Ammon's horn (tissue), 1 donor: ENCODE measurements at regions not wholly inside any gene's neighbourhood (a gene's known extent, or its start where the extent isn't known, plus 50 kb on each side); places are given as distances from the start of the nearest gene placed in this dataset.
A peak's percentile ranks its signal among the peaks of the same experiment; 100 is the strongest.
"Not testable (repeated sequence)": the region's sequence is repeated elsewhere in the genome, so short reads cannot be mapped to it uniquely, and the experiment has no call there.

ENCODE experiments used
- DNase-seq: peaks from one replicate; pipeline ENCODE4 v3.0.0-alpha.2; 2016; ENCODE audit warnings: low spot score

DNA sequence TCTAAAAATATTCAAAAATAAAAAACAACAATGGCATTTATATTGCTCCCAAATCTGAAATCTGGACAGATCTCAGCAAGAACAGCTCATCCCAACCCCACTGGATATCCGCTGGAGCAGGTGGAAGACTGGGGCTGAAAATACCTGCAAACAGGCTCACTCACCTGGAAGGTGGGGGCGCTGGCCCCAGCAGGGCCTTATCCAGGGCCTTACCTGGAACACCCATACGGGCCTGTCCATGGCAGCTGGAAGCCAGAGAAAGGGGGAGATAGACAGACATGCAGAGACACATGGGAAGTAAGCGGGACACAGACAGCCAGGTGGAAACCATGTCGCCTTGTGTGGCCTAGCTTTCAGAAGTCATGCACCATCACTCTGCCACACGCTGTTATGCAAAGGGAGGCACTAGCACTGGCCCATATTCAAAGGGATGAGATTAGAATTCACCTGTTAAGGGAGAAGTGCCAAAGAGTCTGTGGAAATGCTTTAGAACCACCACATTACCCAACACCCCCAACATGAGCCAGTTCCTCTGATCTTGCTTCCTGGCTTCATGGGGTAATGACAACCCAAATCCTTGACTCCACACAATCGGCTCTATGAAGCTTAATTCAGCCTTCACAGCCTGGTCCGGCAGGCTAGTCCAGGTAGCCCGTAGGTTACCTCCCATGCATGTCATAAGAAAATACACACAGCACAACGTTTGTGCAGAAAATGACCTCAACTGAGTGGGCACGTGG is 99.0 kb upstream of the CDYL start:
- DNase-seq, result no peak

DNA sequence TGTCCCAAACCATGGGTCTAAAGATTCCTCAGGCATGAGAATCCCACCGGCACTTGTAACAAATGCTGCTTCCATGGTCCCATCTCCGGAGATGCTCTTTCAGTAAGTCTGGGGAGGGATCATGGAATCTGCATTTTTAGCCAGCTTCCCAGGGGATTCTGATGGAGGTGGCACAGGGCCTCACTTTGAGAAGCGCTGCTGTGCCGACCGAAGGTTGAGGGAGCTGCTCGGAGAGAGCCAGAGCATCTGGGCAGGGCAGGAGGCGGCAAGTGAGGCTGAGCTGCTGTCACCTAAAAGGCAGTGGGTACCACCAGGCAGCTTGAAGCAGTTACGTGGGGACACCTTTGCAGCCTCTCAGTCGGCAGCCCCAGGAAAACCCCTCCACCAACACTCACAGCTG is 100.2 kb upstream of the CDYL start:
- no peak for DNase-seq

DNA sequence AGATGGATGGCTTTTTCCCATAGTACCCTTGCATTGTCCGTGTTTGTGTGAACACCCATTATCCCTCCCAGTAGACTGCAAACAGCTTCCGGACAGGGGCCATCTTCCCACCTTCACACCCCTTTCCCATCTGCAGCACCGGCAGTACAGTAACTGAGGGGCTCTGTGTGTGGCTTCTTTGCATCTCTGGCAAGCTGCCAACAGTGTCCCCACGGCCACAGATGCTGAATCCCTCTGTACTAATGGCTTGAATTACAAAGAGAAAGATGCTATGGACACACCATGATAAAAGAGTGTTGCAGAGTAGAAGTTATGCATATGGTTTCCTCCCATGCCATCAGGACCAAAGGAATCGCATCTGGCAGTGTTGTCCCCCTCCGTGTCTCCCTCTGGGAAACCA is 101.1 kb upstream of the CDYL start:
- no peak for DNase-seq

DNA sequence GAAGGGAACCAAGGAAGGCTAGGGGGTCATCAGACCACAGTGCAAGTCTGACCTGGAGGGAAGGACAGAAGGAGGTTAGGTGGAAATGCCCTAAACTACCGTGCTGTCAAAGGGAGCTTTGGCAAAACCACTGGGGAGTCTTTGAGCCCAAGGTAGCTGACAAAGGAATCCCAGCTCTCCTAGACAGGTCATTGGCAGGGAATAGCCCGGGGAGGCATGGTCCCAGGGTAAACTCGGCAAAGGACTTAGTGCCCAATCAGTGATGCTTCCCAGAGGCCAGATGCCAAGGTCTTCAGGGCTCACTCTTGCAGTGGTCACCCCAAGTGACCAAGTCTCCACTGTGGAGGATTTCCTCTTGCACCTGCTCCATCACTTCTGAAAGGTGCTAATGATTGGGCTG is 102.3 kb upstream of the CDYL start:
- DNase-seq, result no peak

DNA sequence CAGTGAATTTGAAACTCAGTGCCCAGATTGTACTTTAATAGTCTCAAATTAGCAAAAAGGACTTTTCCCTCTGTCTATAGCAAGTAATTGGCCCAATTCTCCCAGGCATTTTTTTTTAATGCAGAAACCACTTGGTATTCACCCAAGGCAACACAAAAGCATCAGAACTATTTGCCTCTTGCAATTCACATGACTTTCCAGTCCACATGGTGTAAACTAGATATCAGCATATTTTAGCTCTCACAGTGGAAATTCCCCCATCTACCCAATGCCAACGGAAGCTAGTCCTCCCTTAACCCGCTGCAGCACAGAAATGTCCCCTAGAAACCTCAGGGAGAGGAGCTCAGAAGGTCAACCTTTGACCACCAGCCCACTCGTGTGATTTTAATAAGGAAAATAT is 103.4 kb upstream of the CDYL start:
- DNase-seq, result no peak

DNA sequence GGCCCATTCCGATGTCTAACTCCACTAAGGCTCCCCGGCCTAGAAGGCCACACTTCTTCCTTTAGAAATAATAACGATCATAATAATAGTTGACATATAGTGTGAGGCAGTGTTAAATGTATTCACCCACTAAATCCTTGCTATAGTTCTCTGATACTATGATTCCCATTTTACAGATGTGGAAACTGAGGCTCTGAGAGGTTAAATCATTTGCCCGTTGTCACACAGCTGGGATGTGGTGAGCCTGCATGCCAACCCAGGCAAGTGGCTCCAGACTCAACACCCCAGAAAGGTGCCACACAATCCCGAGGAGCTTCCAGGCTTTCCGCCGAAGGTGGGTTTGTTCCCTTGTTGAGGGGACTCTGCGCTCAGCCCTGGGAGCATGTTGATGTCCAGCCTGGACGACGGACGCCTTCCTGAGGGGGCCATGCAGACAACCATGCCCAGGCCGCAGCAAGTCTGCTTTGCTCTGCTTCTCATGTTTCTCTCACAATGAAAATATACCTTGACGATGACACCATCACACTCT is 104.6 kb upstream of the CDYL start:
- DNase-seq, result no peak

DNA sequence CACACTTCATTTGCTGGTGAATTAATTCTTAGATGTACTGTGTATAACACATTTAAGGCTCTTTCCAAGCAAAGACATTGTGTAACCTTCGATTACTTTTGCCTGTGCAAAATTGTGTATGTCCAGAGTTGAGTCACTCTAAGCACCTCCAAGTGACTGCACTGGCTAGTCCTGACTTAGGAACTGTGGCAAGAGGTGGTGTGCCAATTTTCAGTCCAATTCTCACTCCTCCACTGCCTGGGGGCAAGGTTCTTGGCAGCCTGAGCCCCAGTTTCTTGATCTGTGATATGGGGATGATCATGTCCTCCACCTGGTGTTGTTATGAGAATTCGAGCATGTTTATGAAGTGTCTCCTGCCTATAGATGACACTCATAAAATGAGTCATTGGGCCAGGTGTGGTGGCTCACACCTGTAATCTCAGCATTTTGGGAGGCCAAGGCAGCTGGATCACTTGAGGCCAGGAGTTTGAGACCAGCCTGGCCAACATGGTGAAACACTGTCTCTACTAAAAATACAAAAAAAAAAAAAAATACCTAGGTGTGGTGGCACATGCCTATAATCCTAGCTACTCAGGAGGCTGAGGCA is 105.3 kb upstream of the CDYL start:
- DNase-seq, result no peak

DNA sequence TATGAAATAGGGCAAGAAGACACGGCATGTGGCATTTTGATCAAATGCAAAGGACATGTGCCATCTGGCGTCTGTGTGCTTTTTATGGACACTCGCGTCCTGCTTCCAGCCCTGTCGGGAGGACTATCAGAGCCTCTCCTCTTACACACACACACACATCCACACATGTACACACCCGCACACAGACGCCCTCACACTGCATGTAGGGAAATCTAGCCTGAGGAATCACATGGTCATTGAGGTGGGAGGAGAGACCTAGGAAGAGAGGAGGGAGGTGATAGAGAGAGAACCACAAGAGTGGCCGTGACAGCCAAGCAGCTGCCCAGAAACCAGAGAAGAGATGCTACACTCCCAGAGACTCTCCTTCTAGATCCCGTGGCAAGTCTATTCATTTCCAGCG is 105.9 kb upstream of the CDYL start:
- no peak for DNase-seq

DNA sequence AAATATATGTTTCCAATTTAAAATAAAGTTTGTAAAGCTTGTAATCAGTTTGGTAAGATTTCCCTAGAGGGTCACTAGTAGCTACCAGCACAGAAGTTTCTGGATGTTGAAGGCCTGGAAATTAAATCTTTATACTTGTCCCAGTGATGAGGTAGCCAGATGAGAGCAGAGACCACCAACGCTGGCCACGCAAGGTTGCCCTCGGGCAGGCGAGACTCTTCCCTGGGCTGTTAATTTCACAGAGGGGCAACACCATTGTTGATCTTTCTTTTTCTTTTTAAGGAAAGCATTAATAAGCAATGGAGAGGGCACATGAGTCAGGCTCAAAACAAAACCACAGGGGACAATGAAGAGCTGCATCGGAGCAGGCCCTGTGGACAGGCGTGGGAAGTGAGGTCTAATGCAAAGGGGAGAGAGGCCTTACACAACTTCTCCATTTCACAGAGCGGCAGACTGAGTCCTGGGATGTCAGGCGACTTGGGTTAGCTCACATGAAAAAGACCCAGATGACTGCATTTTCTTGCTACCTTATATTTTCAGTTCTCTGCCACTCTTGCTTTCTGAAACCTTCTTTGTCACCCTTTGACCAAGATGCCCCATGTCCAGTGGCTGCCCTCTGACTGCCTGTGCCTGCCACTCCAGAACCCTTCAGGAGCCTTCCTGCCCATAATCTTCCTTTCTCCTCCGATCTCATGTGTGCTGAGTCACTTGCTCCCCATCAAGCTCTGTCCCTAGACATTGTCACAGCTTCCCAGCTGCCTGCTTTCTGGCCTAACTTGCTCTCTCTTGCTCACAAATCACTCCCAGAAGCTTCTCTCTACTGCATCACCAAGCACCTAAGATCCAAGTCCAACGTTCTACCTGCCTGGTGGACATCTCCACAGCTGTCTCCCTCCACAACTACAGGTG is 107.7 kb upstream of the CDYL start:
- no peak for DNase-seq

DNA sequence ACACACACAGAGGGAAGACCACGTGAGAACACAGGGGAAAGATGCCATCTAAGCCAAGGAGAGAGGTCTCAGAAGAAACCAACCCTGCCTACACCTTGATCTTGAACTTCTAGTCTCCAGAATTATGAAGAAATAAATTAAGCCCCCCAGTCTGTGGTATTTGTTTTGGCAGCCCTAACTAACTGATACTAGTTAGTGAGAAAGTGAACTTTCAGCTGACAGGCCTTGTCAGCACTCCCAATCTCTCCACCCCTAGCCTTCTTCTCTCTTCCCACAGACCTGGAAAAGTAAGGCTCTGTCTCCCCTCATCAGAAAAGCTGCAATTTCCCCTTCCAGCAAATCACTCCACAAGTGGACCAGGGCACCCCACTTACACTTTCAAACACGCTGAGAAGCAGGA is 108.6 kb upstream of the CDYL start:
- DNase-seq, result no peak

DNA sequence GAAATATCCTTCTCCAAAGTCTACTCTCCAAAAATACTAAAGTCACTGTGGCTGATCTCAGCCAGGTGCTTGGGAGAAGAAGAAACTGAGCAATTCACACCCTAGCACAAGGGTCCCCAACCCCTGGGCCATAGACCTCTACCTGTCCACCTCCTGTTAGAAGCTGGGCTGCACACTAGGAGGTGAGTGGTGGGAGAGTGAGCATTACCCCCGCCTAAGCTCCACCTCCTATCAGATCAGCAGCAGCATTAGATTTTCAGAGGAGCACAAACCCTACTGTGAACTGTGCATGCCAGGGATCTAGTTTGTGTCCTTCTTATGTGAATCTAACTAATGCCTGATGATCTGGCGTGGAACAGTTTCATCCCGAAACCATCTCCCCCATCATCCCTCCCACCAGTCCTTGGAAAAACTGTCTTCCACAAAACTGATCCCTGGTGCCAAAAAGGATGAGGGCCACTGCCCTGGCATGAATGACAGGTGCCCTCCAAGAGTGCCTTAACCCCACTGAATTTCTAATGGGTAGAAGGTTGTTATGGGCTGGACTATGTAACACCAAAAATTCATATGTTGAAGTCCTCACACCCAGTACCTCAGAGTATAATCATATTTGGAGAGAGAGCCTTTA is 109.2 kb upstream of the CDYL start:
- DNase-seq, result no peak

DNA sequence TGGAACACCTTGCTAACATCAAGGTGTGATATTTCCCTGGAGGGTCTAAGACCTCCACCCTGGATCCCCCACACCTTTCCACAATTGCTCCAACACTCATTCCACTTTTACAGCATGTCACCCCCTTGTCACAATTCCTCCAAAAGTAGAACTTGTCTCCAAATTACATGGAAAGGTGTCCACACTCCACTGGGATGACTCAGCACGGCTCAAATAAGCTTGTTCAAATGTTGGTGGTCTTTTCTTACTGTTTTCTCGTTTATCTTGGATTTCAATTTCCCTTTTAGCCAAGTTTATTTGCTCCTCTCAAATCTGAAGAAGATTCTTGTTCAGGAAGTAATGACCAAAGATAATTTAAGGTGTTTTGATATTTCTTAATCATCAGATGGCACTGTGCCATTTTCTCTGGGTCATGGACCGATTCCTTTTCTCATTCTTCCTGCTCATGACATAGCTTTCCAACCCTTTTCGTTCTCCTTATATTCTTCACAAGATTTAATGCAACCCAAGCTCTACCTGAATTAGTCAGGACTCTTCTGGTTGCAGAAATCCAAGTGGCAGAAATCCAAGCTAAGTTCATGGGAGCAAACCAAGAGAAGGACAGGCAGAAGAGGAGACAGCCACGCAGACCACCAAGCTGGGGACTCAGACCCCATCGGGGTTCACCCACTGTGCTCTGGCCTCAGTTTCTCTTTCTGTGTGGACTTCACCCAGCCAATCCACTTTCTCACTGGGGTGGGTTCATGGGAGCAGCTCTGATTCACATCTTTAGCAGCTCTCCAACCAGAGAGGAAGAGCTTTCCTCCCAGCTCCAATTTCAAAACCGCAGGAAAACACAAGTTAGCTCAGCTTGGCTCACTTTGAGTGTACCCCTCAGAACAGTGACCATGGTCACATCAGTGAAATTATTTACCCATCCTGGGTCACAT is 110.5 kb upstream of the CDYL start:
- DNase-seq, result no peak

DNA sequence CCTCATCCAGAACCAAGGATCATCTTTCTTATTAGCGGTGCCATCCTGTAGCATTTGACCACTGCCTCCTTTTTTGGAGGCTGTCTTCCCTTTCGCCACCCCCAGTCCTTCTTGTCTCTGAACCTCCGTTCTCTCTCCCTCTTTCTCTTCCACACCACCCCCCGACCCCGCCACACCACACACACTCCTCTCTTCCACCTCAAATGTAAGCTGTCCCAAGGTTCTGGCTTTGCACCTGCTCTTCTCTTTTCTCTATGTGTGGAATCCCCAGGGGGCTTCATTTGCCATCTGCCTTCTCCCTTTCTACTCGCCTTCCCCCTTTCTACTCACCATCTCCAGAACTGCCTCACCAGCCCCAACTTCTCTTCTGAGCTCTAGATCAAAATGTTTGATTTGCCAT is 111.3 kb upstream of the CDYL start:
- DNase-seq, result no peak

DNA sequence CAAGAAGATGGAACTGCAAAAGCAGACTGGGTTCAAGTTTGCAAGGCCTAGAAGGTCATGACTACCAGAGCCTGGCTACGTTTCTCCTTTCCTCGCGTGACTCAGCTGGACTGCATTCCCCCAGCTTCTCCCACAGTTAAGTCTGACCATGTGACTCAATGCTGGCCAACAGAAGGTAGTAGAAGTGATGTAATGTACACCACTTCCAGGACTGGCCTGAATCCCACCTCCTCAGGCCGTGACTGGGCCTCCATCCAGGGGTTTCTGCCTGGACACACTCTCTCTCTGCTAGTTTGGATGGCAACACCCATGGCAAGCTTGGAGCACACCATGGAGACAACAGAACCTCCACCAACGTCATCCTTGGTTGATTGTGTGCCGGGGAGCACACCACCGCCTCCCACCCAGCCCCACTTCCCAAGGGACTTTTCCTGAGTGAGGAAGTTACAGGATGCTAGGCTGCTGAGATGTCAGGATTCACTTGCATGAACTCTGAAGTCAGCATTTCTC is 112.0 kb upstream of the CDYL start:
- DNase-seq, result peak; percentile 61

DNA sequence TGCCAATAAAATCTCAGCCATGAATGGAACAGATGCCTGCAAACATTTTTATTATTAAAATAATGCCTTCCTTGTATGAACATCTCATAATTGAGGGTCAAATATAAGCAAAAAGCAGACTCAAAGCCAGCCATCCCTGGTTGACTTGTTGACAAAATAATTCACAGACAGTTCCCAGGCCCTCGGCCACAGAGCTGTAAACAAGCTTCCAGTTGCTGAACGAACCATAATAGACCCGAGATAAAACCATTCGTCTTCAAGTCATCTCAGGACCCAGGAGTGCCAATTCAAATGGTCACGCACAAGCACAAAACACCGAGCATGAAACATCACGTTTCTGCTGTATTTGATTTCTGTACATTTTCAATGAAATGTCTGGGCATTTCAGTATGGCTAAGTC is 113.3 kb upstream of the CDYL start:
- no peak for DNase-seq

DNA sequence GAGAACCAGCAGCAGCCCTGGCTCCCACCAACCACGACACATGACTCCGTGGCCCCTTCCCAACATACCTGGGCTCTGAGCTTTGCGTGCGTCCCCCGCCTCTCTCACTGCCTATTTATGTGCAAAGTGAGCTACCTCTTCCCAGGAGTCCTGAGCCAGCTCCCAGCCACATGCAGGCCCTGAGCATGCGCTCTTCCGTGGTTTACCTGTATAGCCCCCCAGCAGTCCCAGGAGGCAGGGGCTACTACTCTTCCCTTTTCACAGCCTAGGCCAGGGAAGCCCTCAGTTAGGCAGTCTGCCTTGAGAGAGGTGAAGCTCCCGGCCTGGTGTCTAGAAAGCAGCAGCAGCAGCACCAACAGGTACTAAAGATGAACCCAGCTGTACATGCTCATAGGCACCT is 114.8 kb upstream of the CDYL start:
- DNase-seq, result no peak

DNA sequence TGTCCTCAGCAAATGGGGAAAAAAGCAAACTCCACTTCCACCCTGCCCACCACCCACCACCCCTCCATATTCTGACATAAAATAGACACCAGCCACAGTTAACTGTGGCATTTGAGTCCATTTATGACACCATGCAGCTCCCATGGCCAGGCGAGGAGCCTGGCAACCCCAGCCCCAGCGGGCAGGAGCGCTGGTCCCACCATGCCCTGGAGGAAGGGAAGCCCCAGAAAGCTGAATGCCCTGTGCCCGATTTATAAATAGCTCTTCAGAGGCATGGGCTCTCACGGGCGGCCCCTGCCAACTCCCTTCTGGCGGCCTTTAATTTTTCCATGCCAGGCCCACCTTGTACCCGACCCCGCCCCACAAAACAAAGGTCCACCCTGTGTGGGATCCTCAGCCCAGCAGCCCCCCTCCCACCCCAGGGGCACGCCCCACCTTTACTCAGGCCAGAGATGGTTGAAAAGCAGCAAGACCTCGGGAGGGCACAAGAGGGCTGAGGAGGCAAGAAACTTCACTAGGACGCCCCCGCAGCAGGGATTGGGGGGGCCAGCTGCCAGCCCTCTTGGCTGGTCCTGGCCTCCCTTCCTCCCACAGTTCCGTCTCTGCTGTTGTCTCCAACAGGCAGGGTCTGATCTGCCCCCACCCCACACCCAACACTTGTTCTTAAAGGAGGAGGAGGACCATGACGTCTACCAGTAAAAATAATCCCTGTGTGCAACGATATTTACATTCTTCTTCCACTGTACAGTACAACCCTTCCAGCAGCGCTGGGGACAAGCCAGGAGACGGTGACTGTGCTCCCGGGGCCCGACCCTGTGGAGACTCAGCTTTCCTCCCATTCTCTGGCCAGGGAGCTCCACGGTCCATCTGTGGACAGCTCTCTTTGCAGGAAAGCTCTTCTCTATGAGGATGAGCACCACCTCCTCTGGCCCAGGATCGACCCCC is 115.6 kb upstream of the CDYL start:
- no peak for DNase-seq

DNA sequence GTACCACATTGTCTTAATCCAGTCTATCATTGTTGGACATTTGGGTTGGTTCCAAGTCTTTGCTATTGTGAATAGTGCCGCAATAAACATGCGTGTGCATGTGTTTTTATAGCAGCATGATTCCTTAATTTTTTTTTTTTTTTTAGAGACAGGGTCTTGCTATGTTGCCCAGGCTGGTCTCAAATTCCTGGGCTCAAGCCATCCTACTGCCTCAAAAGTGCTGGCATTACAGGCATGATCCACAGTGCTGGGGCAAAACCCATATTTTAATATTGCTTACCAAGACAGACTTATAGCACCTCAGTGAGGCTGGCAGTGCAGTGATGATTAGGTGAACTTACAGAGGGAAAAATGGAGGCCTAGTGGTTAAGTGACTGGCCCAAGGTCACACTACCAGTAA is 116.5 kb upstream of the CDYL start:
- not testable (repeated sequence) for DNase-seq

DNA sequence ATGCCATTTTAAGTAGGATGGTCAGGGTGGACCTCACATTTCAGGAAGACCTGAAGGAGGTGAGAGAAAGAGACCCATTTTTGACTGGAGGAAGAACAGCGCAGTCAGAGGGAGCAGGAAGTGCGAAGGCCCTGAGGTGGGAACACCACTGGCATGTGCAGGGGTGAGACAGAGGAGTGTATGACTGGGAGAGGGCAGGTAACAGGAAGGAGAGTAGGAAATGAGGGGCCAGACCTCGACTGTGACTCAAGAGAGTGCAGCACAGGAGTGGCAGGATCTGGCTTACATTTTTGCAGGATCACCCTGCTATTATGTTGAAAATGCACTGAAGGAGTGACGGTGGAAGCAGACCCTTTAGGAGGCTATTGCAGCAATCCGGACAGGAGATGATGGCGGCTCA is 117.7 kb upstream of the CDYL start:
- no peak for DNase-seq

DNA sequence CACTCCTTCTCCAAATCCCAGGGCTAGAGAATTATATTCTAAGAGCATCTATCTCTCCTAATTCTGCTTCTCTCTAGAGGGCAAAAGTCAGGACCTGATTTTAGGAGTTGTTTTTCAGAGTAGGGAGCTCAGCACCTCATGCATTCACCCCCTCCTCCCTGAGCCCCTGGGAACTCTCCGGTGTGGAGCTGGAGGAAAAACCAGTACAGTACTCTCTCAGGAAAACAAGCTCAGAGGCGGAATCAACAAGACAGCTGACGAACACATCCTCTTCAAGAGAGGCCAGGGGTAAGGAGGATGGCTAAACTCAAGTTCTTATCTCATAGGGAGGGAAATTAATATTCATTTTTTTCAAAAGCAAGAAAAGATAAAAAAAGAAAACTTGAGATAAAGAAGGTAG is 120.1 kb upstream of the CDYL start:
- no peak for DNase-seq
